K562 (cell line): ENCODE measurements at regions not wholly inside any gene's neighbourhood (a gene's known extent, or its start where the extent isn't known, plus 50 kb on each side); places are given as distances from the start of the nearest gene placed in this dataset.

Experiments
- ATAC-seq: fragments of 200-7000 bp; cut with Tn5 transposase; 3 replicates; pipeline ENCODE4 v1.9.1; 2020; ENCODE audit warnings: moderate library complexity
- BruUV-seq: library from RNA; stranded (reverse); fragments of 400-500 nt; replicated peaks from 2 replicates; lab custom pipeline; 2021; lab: Mats Ljungman, UMichigan
- CTCF ChIA-PET: fragments of 300-600 bp; formaldehyde crosslinking; extraction: SDS; loops from one replicate; lab custom pipeline; 2021; ENCODE audit warnings: low intra/inter-chr PET ratio; lab: Yijun Ruan, JAX
- POLR2A ChIA-PET: fragments of 300-600, 350-650 bp; sonication (Branson Sonifier 250); formaldehyde crosslinking; extraction: SDS; loops from one replicate; lab custom pipeline; 2021; ENCODE audit warnings: antibody characterized with exemption, inconsistent platforms; lab: Yijun Ruan, JAX
- DNase-seq, 4 experiments: peaks; one replicate each; pipeline versions ENCODE4 v3.0.0 to v3.0.0-alpha.2; 2011 to 2018; ENCODE audit warnings: low spot score in 3 of 4, mixed read lengths in 3 of 4; ENCODE audit errors: extremely low read depth in 1 of 4
- FAIRE-seq: peaks from 2 replicates; lab custom pipeline; 2011; peaks lifted over from hg19 to GRCh38; lab: Jason Lieb, UNC
- H2AFZ ChIP-seq: 2 replicates; pipeline ENCODE4 v1.6.0; 2011; ENCODE audit warnings: low read depth, low read length, control low read depth, inconsistent platforms
- H3K27ac ChIP-seq: fragments of 200-600 bp; 3 replicates; pipeline ENCODE4 v1.8.0; 2011; ENCODE audit warnings: low read depth, mild to moderate bottlenecking, control low read depth, inconsistent platforms, low read length, moderate library complexity, mixed read lengths; ENCODE audit errors: extremely low read depth
- H3K27me3 ChIP-seq, 2 experiments: fragments of 300-600 bp in 1 of 2; 2 replicates in 1 of 2; 3 replicates in 1 of 2; pipeline versions ENCODE4 v1.6.0 to v1.8.0; 2011; ENCODE audit warnings: inconsistent platforms in 2 of 2, low read length in 2 of 2, mild to moderate bottlenecking in 1 of 2, mixed read lengths in 1 of 2, moderate library complexity in 1 of 2; ENCODE audit not compliant: control insufficient read depth in 2 of 2, insufficient read depth in 2 of 2
- H3K36me3 ChIP-seq: fragments of 300-600 bp; 3 replicates; pipeline ENCODE4 v1.8.0; 2011; ENCODE audit warnings: mild to moderate bottlenecking, low read length, inconsistent platforms; ENCODE audit not compliant: control insufficient read depth, insufficient read depth
- H3K4me1 ChIP-seq, 2 experiments: fragments of 200-600 bp in 1 of 2; replicated peaks in 1 of 2; 2 replicates in 1 of 2; 3 replicates in 1 of 2; pipeline versions ENCODE4 v1.5.1 to v1.8.0; 2011; ENCODE audit warnings: inconsistent platforms in 2 of 2, low read length in 2 of 2, mild to moderate bottlenecking in 1 of 2, mixed read lengths in 1 of 2, moderate library complexity in 1 of 2; ENCODE audit not compliant: control insufficient read depth in 2 of 2, insufficient read depth in 2 of 2
- H3K4me2 ChIP-seq: 2 replicates; pipeline ENCODE4 v1.6.1; 2011; ENCODE audit warnings: low read length, control low read depth, inconsistent platforms, mixed read lengths; ENCODE audit not compliant: insufficient read depth
- H3K4me3 ChIP-seq: fragments of 200-600 bp; sonication (generic), shearing (Covaris generic); 2 replicates; pipeline ENCODE4 v1.5.1; 2016; ENCODE audit warnings: control low read depth, inconsistent platforms
- H3K79me2 ChIP-seq: fragments of 200-600 bp; 3 replicates; pipeline ENCODE4 v1.8.0; 2011; ENCODE audit warnings: low read length, inconsistent platforms; ENCODE audit not compliant: control insufficient read depth, insufficient read depth
- H3K9ac ChIP-seq, 2 experiments: 2 replicates each; pipeline versions ENCODE4 v1.6.0 to v1.6.1; 2011; ENCODE audit warnings: low read depth in 2 of 2, low read length in 2 of 2, control low read depth in 1 of 2, inconsistent platforms in 1 of 2, mild to moderate bottlenecking in 1 of 2, mixed read lengths in 1 of 2; ENCODE audit not compliant: insufficient read depth in 1 of 2
- H3K9me1 ChIP-seq: one replicate; pipeline ENCODE4 v1.6.0; 2011; ENCODE audit warnings: inconsistent platforms, mild to moderate bottlenecking, low read length, moderate library complexity; ENCODE audit not compliant: control insufficient read depth, insufficient read depth
- H3K9me3 ChIP-seq: replicated peaks from 2 replicates; pipeline ENCODE4 v1.5.1; 2011; ENCODE audit warnings: low read depth, low read length, inconsistent platforms; ENCODE audit not compliant: control insufficient read depth, insufficient read depth
- H4K20me1 ChIP-seq: replicated peaks from 2 replicates; pipeline ENCODE4 v1.6.1; 2011; ENCODE audit warnings: low read length, inconsistent platforms, mixed read lengths; ENCODE audit not compliant: control insufficient read depth, insufficient read depth
- BCL6 ChIP-seq: fragments of 250-450 bp; sonication (Bioruptor Pico); IDR thresholded peaks from 2 replicates; pipeline ENCODE4 v1.4.0; 2020
- BMI1 ChIP-seq: fragments of 150-350 bp; IDR thresholded peaks from 2 replicates; pipeline ENCODE4 v1.6.1; 2014; ENCODE audit warnings: low read length
- CHD1 ChIP-seq: fragments of 200-600 bp; sonication (generic); IDR thresholded peaks from one replicate; pipeline ENCODE4 v1.6.1; 2012; ENCODE audit warnings: mild to moderate bottlenecking, moderate library complexity, low read length, inconsistent platforms
- FOXK1 ChIP-seq: sonication (generic); formaldehyde crosslinking; IDR thresholded peaks from 2 replicates; pipeline ENCODE4 v1.8.0; 2022; ENCODE audit warnings: missing genetic modification reagents, mild to moderate bottlenecking, borderline replicate concordance
- GABPB1 ChIP-seq: sonication (generic); formaldehyde crosslinking; IDR thresholded peaks from 2 replicates; pipeline ENCODE4 v1.8.0; 2022; ENCODE audit warnings: mild to moderate bottlenecking, missing genetic modification reagents
- HDAC8 ChIP-seq: fragments of 450-650 bp; IDR thresholded peaks from 2 replicates; pipeline ENCODE4 v1.6.1; 2016; ENCODE audit warnings: mild to moderate bottlenecking, missing genetic modification characterization, moderate library complexity, missing compliant biosample characterization
- LEF1 ChIP-seq: fragments of 450-650 bp; IDR thresholded peaks from 2 replicates; pipeline ENCODE4 v1.6.1; 2016; ENCODE audit warnings: mild to moderate bottlenecking
- PTTG1 ChIP-seq: fragments of 450-650 bp; IDR thresholded peaks from 2 replicates; pipeline ENCODE4 v1.6.1; 2016; ENCODE audit warnings: low read depth, mild to moderate bottlenecking, missing genetic modification characterization, missing compliant biosample characterization
- SMAD2 ChIP-seq: fragments of 150-350 bp; IDR thresholded peaks from 2 replicates; pipeline ENCODE4 v1.6.1; 2014; ENCODE audit warnings: low read depth, mild to moderate bottlenecking, low read length
- SMAD4 ChIP-seq: fragments of 250-450 bp; sonication (Bioruptor Pico); conservative IDR thresholded peaks from 2 replicates; pipeline ENCODE4 v1.8.0; 2021; ENCODE audit warnings: inconsistent platforms, mild to moderate bottlenecking, moderate library complexity
- SP1 ChIP-seq: sonication (generic); formaldehyde crosslinking; IDR thresholded peaks from 2 replicates; pipeline ENCODE4 v1.8.1; 2022; ENCODE audit warnings: mild to moderate bottlenecking, missing genetic modification reagents
- TFAP4 ChIP-seq: sonication (generic); formaldehyde crosslinking; IDR thresholded peaks from 2 replicates; pipeline ENCODE4 v1.8.0; 2022; ENCODE audit warnings: missing genetic modification reagents, mild to moderate bottlenecking, moderate library complexity, borderline replicate concordance
- THRA ChIP-seq: fragments of 450-650 bp; IDR thresholded peaks from 2 replicates; pipeline ENCODE4 v1.6.1; 2017; ENCODE audit warnings: mild to moderate bottlenecking, moderate library complexity
- TSC22D4 ChIP-seq: fragments of 450-650 bp; IDR thresholded peaks from 2 replicates; pipeline ENCODE4 v1.6.1; 2016; ENCODE audit warnings: missing genetic modification characterization, missing biosample characterization, control low read depth
- WHSC1 ChIP-seq: IDR thresholded peaks from one replicate; pipeline ENCODE4 v1.6.1; 2012; ENCODE audit warnings: low read length, control low read depth, inconsistent platforms
- ZNF146 ChIP-seq: IDR thresholded peaks from one replicate; pipeline ENCODE4 v1.6.1; 2018; ENCODE audit warnings: missing compliant biosample characterization; ENCODE audit not compliant: unreplicated experiment
- ZNF589 ChIP-seq: fragments of 200-800 bp; sonication (Bioruptor generic); IDR thresholded peaks from 2 replicates; pipeline ENCODE4 v1.6.1; 2016; ENCODE audit warnings: low read depth, missing genetic modification characterization, missing compliant biosample characterization
- ZNF695 ChIP-seq: fragments of 450-650 bp; formaldehyde crosslinking; IDR thresholded peaks from 2 replicates; pipeline ENCODE4 v1.4.0; 2020; ENCODE audit warnings: mild to moderate bottlenecking, moderate library complexity
- ZNF830 ChIP-seq: fragments of 250-450 bp; sonication (Bioruptor Pico); IDR thresholded peaks from 2 replicates; pipeline ENCODE4 v1.5.0; 2021; ENCODE audit warnings: mild to moderate bottlenecking
- WGBS: fragments of 100-300 bp; shearing (Covaris generic); methylation state at CpG from one replicate; pipeline ENCODE4 v1.1.6; 2016; ENCODE audit warnings: low coverage, mixed read lengths; ENCODE audit not compliant: insufficient coverage; ENCODE audit errors: missing lambda C conversion rate; 5-methylcytosine and 5-hydroxymethylcytosine counted together
- in situ Hi-C: fragments of 300-500 bp; cut with MboI; formaldehyde crosslinking; loops from 4 replicates; pipeline ENCODE4 v1.15.0; 2018; ENCODE audit warnings: inconsistent platforms, mixed read lengths
- intact Hi-C: fragments of 100-400 bp; cut with micrococcal nuclease; formaldehyde crosslinking; loops from 2 replicates; pipeline ENCODE4 v1.14.2; 2022
- TF ChIP-seq, protein P1 (sequence below): fragments of 250-450 bp; sonication (Bioruptor Pico); IDR thresholded peaks from 2 replicates; pipeline ENCODE4 v1.9.0; 2021; ENCODE audit warnings: mild to moderate bottlenecking

DNA sequence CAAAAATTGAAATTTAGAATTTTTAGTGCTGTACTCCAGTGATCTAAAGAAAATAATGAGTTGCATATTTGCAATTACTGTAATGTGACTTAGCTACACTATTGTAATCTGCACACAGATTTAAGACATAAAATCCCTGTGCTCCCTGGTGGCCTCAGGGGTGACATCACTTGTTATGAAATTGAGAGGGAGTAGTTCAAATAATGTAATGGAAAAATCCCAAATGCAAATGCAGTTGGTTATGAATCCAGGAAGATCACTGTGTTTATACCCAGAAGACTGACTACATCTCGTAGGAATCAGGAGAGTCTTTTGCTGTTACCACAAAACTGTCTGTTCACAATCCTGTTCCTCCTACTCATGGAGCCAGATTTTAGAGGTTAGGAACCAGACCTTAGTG, 178.7 kb upstream of the FBXL17 start:
- no peak overlapping the region for H2AFZ ChIP-seq
- DNase-seq (no peak), FAIRE-seq (no peak), ATAC-seq (no peak)
- CTCF ChIA-PET = no interaction called here
- intact Hi-C loops = no loop called here
- no peaks in the 10 kb centered on the region for H3K9me3 ChIP-seq
- H3K9ac ChIP-seq = no peak overlapping the region
- no peaks in the 10 kb centered on the region for H3K36me3 ChIP-seq
- WGBS = 10% methylated on average over 1 of the region's 1 CpG
- no peaks in the 10 kb centered on the region; a peak in 1 of 5 replicates for H3K27me3 ChIP-seq
- no peak overlapping the region for H3K4me3 ChIP-seq
- H4K20me1 ChIP-seq = no peaks in the 10 kb centered on the region
- H3K4me2 ChIP-seq = no peak overlapping the region
- H3K4me1 ChIP-seq = peaks cover 0 to 10% of the 10 kb centered on the region in 2 experiments; a peak in 2 of 5 replicates
- no peak overlapping the region for H3K27ac ChIP-seq
- TF ChIP-seq GABPB1 (CRISPR knock-in tag) (no peak), BMI1 (no peak), WHSC1 (no peak), ZNF830 (no peak), PTTG1 (tag) (no peak), ZNF695 (CRISPR knock-in tag) (no peak), TSC22D4 (tag) (no peak), ZNF146 (CRISPR knock-in tag) (no peak), SMAD2 (no peak), SP1 (CRISPR knock-in tag) (no peak), TFAP4 (CRISPR knock-in tag) (no peak), HDAC8 (tag) (no peak), ZNF589 (CRISPR knock-in tag) (no peak), SMAD4 (CRISPR knock-in tag) (no peak), CHD1 (no peak), LEF1 (no peak), FOXK1 (CRISPR knock-in tag) (no peak), BCL6 (CRISPR knock-in tag) (no peak), THRA (no peak)
- TF ChIP-seq, protein P1, sequence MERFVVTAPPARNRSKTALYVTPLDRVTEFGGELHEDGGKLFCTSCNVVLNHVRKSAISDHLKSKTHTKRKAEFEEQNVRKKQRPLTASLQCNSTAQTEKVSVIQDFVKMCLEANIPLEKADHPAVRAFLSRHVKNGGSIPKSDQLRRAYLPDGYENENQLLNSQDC = no peak
- TF ChIP-seq, all 486 proteins: peak for 0
- Histone ChIP-seq H3K79me2 (no peaks in the 10 kb centered on the region), H3K9me1 (no peaks in the 10 kb centered on the region)
- BruUV-seq = no TSS peak
- in situ Hi-C loops = no loop called here
- POLR2A ChIA-PET = interaction anchor here (0.6 kb wide), 1 partner anchor 133 kb away, joined by 3 read pairs; no protein-coding TSS in a partner anchor
